NCI-H1436 treated with DMSO at 0.1 percent for 48 hours (cell line): ENCODE measurements at regions not wholly inside any gene's neighbourhood (a gene's known extent, or its start where the extent isn't known, plus 50 kb on each side); places are given as distances from the start of the nearest gene placed in this dataset.
A peak's percentile ranks its signal among the peaks of the same experiment; 100 is the strongest.
"Not testable (repeated sequence)": the region's sequence is repeated elsewhere in the genome, so short reads cannot be mapped to it uniquely, and the experiment has no call there.

Source experiments
- DNase-seq: peaks from one replicate; lab custom pipeline; 2025; lab: John Stamatoyannopoulos, UW

DNA sequence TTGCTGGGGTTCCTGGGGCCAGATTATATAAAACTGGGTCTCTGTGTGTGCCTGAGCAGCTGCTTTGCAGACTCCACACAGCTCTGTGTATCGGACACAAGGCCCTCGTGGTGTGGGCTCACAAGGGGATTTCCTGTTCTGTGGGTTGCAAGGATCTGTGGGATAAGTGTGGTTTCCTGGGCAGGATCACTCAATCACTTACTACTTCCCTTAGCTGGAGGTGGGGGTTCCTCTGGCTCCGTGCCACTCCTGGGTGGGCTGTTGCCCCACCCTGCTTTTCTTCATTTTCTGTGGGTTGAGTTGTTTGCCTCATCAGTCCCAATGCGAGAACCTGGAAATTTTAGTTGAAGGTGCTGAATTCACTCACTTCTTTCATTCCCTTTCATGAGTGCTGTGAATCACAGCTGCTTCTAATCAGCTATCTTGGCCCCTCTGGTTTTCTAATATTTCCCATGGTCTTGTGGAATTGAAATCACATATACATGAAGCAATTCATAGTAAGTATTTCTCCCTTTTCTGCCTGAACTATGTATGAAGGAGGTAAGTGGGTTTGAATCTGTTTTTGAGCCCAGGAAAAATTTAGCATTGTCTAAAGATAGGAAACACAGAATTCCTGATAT lies 196.3 kb downstream of the DCDC2C start:
- no peak for DNase-seq

DNA sequence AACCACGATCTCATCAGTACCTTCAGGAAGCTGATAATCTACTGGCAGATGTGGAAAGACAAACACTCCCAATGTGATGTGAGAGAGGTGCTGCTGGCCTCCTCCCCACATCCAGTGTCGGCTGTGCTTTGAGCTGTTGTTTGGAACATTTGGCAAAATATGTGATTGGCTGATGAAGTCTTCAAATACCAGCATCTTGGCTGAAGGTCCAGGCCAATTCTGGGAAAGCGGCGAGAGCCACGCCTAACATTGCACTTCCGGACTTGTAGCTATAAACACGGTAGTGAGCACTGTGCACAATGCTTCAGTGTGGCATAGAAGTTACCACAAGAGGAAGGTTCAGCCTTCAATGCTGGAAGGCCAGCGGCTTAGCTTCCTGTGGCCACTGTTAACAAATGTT lies 198.8 kb downstream of the DCDC2C start:
- DNase-seq = no peak

DNA sequence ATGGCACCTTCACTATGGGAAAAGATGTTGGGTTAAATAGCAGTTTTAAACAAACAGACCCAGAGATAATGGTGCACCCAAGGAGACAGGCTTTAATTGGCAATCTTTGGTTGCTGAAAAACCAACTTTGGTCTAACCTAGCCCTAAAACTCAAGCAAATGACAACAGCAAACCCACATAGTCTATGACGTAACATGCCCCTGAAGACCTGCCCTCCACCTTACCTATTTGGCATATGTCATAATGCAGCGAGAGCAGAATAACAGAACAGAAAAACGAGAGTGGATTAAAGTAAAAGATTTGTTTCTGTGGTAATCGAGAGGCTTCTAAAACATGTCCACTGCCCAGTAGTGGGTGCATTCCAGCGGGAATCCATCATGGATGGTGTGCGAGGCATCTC lies 200.7 kb downstream of the DCDC2C start:
- DNase-seq = no peak

DNA sequence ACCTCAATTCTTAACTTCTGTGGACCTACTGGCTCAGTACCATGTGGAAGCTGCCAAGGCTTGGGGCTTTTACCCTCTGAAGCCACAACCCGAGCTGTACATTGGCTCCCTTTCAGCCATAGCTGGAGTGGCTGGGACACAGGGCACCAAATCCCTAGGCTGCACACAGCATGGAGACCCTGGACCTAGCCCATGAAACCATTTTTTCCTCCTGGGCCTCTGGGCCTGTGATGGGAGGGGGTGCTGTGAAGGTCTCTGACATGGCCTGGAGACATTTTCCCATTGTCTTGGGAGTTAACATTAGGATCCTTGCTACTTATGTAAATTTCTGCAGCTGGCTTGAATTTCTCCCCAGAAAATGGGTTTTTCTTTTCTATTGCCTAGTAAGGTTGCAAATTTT lies 205.1 kb downstream of the DCDC2C start:
- not testable (repeated sequence) for DNase-seq

DNA sequence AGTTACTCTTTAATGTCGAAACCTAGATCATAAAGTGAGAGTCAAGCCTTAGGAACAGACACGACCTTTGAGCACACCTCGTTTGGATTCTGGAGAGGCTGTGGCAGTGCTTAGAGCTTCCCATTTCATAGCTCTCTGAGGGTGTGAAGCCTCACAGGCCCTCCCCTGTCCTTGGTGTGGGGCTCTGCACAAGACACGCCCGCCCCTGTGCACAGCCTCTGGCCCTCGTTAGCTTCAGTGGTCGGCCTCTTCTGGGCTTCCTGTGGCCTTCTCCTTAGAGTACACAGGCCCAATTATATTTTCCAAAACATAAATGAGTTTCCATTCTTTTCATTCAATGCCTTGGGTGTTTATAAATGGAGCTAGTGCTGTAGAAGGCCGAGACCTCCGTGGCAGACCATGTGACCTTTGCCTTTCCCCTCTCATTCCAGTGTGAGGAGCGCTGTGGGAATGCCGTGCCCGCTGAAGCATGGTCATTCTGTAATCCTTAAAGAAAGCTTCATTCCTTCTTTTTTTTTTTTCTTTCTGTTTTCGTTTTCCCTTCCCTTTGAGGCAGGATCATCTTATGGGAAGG lies 208.6 kb downstream of the DCDC2C start:
- DNase-seq = no peak

DNA sequence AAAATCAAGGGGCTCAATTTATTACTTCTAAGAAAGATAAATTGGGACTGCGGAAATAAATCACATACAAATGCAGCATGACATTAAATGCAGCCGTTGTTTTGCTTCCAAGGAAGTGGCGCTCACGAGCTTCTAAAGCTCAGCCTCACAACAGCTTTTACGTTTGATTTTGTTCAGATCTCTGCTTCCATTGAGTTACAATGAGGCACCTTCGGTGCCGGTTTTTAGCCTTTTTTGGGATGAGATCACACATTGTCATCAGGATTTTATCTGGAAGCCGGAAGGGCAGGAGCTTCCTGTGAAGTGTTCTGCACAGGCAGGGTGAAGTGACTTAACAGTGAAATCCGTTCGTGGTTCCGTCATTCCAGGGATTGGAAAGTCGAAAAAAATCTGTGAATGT lies 209.8 kb downstream of the DCDC2C start:
- DNase-seq = no peak

DNA sequence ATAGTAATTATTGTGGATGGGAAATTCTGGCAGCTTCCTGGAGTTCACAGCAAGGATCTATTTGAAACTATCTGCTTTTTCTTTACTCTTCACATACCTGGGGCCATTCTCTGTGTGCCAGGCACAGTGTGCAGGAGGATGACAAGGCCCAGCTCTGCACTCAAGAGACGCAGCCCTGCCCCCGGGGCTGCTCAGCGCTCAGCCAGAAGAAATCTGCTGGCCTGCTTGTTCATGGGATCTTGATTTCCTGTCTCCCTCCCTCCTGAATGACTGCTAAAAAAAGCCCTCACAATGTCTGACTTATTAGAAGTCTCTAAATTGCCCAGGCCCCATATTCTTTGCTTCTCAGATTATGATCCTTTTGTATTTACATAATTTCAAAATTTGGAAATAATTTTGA lies 210.9 kb downstream of the DCDC2C start:
- DNase-seq = no peak

DNA sequence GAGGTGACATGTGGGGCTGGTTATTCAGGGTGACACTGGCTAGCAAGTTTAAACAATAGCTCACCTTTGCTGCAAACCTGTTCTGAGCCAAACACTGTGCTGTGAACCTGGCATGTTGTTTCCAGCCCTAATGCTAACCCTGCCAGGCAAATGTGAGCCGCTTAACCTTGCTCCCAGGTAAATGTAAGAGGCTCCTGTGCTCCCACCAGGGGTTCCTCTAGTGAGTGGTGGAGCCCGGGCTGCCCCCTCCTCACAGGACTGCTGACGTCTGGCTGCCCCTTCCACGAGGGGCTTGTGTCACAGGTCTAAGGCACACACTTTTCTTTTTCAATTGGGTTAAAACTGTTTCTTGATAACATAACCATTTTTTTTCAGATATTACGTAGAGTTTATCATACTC lies 223.7 kb downstream of the DCDC2C start:
- no peak for DNase-seq

DNA sequence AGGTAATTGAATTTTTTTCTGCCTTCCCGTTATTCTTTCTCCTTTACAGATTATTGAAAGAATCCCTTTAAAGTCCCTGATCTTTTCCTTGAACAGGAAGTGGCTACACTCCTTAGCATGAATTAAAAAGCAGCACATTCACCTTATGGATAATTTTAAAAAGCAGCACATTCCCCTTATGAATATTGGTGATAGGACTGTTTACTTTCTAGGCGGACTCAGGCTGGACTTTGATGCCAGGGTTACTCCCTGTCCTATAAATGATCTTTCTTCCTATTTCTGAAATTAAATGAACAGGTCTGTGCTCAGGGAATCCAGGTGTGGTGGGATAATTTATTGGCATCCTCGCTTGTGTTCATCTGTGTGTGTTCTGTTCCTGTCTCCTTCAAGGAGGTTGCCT lies 226.0 kb downstream of the DCDC2C start:
- no peak for DNase-seq

DNA sequence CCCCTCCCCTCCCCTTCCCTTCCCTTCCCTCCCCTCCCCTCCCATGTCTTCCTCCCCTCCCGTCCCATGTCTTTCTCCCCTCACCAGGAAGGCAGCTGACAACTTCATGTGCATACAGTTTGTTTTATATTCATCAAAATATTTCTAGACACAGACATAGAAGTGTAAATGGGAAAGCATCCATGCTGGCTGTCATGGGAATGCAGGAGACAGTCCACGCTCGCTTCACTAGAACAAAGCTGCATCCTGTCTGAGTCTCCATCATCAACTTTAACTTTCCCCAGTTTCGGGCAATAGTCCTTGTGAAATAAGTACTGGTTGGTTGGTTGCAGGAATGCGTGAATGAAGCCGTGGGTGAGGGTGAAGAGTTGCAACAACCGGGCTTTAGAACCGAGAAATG lies 226.9 kb downstream of the DCDC2C start:
- no peak for DNase-seq

DNA sequence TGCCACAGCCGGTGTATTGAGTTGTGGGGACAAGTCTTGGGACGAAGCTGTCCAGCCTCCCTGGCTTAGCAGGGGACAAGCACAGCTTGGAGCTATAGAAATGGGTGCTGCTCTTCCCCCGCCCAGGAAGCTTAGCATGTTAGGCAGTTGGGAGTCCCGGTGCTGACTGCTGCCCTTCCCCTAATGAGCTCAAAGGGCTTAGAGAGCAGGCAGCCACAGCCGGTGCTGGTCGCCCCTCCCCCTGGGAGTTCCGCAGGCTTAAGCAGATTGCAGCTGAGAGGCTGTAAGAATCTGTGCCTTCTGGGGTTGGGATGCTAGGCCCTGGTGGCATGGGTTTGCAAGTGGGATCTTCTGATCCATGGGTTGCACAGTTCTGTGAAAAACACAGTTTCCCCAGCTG lies 237.3 kb downstream of the DCDC2C start:
- DNase-seq = no peak

DNA sequence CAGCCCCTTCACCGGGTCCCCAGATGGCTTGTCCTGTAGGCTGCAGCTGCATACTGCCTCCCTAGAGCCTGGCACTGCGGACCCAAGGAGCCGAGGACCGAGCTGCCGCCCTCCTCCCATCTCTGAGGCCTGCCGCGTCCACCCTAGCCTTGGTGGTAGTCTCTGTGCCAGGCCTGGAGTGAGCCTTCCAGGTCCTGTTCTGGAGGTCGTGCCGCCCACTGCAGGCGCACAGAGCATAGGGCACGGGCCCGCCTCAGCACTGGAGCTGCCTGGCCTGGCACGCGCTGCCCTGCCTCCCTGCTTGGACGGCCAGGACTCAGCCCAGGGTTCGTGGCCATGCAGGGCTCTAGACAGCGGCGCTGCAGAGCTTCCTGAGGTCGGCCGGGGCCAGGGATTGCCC lies 239.5 kb downstream of the DCDC2C start:
- DNase-seq = no peak

DNA sequence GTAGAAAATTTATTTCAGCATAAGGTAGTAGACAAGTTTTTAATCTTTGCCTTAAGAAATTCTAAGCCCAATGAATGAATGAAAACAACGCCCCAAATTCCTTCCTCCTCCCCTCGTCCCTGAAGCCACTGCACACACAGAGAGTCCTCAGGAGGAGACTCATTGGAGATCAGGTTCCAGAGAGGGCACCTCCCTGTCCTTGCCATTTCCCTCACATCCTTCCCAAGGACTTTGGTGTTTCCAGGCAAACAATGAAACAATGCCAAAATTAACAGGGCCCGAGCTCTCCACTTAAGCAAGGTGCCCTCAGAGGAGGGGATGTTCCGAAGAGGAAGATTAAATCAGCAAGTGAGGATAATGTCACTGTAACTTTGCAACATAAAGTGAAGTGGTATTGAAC lies 240.7 kb downstream of the DCDC2C start:
- no peak for DNase-seq

DNA sequence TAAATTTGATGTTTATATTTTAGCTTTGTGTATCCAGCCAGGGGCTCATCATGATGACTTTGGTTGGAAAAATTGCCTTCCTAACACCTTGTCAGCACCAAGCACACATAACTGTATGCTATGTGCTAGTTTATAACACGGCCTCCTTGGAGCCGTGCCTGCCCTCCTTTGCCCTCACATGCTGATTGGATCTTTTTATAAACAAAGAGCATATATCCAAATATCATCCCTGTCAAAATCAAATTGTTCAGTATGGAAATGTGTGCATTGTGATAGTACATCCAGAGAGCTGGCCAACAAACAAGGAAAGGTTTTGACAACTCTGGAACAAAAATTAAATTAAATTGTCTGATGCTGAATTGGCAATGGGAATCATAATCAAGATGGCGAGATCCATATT lies 241.5 kb downstream of the DCDC2C start:
- DNase-seq = no peak

DNA sequence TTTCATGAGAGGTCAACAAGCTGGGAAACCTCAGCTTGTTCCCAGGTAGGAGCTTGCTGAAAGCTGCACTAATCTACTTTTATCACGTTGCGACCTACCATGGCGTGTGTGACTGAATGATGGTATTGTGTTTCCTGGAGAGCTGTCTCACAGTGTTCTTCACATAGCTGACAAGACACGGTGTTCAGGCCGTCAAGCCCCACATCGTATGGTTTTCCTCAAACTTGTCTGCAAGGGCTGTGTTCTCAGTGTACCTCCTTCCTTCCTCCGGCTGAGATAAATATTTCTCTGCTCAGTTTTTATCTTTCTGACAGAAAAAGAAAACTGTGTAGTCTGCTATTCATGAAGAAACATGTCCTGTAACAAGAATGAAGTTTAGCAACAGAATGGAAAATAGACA lies 244.8 kb downstream of the DCDC2C start:
- DNase-seq = no peak

DNA sequence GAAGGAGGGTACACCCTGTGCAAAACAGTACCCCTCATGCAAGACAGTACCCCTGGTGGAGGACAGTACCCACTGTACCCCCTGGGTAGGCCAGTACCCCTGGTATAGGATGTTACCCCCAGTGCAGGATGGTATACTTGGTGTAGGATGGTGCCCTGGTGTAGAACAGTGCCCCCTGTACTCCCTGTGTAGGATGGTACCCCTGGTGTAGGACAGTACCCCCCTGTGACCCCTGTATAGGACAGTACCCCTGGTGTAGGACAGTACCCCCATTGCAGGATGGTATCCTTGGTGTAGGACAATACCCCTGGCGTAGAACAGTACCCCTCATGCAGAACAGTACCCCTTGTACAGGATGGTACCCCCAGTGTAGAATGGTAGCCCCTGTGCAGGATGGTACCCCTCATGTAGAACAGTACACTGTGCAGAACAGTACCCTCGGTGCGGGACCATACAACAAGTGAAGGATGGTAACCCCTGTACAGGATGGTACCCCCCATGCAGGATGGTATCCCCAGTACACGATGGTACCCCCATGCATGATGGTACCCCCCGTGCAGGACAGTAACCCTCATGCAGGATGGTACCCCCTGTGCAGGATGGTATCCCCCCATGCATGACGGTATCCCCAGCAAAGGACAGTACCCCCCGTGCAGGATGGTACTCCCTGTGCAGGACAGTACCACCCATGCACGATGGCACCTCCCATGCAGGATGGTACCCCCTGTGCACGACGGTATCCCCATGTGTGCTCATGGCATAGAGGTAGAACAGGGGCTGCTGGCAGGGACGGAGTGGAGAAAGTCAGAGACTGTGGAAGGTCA lies 248.0 kb downstream of the DCDC2C start:
- no peak for DNase-seq

DNA sequence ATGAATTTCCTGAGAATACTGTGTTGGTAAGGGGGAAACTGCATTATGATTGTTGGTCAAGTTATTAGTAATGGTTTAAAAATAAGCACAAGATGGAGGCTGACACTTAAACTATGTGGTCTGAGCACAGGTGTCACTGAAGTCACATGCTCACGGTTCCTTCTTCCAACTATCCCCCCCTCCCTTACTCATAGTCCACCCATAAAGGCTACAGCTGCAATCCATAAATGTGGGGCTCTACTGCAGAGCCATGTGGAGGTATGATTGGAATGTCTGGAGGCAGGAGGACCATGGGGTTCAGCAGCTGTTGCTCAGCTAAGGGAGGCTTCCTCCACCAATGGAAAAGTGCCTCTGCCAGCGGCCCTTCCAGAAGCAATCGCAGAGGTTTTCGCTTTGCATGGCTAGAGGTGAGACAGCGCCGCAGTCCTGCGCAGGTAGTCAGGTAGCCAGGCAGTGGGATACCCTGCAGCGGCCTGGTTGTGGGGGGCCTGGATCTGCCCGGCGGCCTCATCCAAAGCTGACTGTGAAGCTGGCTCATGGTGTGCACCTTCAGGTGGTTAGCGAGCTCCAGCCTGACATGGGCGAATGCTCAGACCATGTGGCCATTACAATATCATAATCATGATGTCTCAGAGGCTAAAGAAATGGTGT lies 249.6 kb downstream of the DCDC2C start:
- DNase-seq = no peak

DNA sequence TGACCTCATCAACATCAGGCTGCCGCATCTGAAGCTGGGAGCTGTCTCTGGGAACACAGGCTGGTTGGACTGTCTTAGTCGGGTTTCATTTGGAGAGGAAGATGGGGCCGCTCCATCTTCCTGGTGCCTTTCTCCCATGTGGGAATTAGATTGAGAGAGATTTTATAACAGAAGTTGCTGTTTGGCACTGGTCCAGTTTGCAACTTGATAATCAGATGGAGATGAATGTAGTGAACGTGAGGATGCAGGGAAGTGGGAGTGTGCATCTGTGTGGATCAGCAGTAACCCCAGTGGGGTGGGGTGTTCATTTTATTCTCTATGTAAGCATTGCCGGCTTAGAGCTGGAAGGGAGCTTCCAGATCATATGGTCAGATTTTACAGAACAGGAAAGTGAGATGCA lies 250.9 kb downstream of the DCDC2C start:
- no peak for DNase-seq

DNA sequence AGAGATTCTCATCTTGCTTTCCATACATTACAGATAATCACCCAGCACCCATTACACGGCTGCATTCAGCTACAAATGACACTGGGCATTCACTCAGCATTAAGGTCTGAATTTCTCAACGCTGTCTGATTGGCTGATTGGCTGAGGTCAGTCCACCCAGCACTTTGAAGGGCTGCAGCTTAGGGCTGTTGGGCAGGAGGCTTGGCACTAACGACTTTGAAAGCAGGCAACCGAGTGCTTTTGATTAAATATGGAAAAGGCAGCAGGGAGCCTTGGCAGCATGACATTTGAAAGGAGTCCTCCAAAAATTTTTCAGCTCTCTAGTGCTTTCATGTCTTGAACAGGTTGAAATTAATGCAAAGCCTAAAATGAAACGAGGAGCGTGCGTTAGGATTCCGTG lies 253.0 kb downstream of the DCDC2C start:
- DNase-seq = no peak

DNA sequence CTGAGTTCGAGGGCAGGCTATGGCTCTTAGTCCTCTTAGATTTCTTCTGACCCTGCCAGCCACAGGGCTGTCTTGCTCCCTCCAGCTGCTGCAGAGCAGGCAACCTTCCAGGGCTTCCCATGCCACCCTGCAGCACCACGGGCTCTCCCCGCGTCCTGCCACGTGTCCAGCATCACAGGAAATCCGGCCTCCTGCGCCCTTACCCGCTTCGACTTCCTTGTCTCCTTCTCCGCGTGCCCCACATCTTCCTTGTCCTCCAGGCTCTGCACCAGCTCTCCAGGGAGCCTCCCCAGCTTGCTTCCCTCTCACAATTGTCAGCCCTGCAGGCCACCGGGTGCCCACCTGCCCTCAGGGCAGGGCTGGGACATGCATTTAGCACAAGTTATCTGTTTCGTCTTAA lies 253.5 kb downstream of the DCDC2C start:
- DNase-seq = no peak

DNA sequence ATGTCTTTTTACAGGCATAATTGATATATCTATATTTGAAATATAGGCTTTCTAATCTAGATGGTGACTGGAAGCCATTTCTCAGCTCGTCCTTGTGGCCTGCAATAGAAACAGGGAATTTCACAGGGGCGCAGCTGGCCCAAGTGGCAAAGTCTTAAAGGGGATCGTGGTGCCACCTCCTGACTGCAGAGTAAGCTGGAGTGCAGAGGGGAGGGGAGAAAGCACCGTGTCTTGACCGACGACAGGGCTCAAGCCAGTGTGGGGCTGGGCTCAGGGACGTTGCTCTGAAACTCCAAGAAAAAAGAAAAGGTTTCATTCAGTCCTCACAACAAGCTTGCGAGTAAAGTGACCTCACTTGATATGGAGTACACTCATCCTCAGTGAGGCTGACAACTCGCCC lies 255.1 kb downstream of the DCDC2C start:
- DNase-seq = no peak

DNA sequence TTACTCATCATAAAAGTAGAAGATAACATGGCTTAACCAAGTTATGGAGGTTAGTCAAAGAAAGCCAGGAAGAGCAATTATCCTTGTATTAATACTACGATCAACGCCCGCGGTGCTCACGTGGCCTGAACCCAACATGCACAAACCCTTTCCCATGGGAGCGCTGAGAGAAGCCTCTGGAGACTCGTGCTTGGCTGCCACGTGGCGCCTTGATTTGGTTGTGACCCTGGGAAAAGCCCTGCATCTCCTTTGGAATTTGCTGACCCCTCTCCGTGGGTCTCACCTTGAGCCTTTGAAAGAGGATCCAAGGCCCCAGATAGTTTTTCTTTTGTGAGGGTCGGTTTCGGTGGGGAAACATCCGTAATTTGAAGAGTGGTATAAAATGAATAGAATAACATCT lies 255.6 kb downstream of the DCDC2C start:
- DNase-seq = no peak

DNA sequence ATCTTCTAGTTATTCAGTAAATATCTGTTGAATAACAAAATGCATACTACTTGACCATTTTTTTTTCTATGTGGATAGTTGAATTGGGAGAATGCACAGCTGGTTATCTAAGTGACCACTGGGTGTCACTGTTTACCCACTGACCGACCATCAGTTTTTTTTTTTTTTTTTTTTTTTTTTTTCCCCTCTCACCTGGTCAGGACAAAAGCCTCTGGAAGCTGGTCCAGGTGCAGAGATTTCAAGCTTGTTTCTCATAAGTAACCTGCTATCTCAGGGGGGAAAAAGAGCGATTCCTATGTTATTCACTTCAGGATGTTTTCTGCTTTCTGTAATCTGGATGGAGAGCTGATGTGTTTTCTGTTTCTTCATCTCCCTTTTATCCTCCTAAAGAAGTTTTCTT lies 256.0 kb downstream of the DCDC2C start:
- peak; percentile 48 for DNase-seq
